Keratinocyte (primary cell): ENCODE measurements at regions not wholly inside any gene's neighbourhood (a gene's known extent, or its start where the extent isn't known, plus 50 kb on each side); places are given as distances from the start of the nearest gene placed in this dataset.

Experiments used
- DNase-seq: peaks from one replicate; pipeline ENCODE4 v3.0.0-alpha.2; 2011; ENCODE audit warnings: low read depth, missing footprints, low spot score
- FAIRE-seq: peaks from 2 replicates; lab custom pipeline; 2011; peaks lifted over from hg19 to GRCh38; lab: Jason Lieb, UNC
- H2AFZ ChIP-seq: 2 replicates; pipeline ENCODE4 v1.6.0; 2012; ENCODE audit warnings: low read length, control low read depth, inconsistent platforms; ENCODE audit not compliant: control insufficient read depth
- H3K27ac ChIP-seq: 2 replicates; pipeline ENCODE4 v1.5.1; 2011; ENCODE audit warnings: low read length; ENCODE audit not compliant: control insufficient read depth, insufficient read depth
- H3K27me3 ChIP-seq: 3 replicates; pipeline ENCODE4 v1.6.0; 2011; ENCODE audit warnings: low read length; ENCODE audit not compliant: control insufficient read depth, insufficient read depth; ENCODE audit errors: extremely low read depth
- H3K36me3 ChIP-seq, 2 experiments: 2 replicates in 1 of 2; 3 replicates in 1 of 2; pipeline ENCODE4 v1.5.1; 2011; ENCODE audit warnings: low read length in 2 of 2, mild to moderate bottlenecking in 1 of 2; ENCODE audit not compliant: control insufficient read depth in 2 of 2, insufficient read depth in 2 of 2; ENCODE audit errors: extremely low read depth in 1 of 2
- H3K4me1 ChIP-seq: 3 replicates; pipeline ENCODE4 v1.5.1; 2011; ENCODE audit warnings: low read length; ENCODE audit not compliant: control insufficient read depth, insufficient read depth; ENCODE audit errors: extremely low read depth
- H3K4me2 ChIP-seq: 3 replicates; pipeline ENCODE4 v1.6.0; 2011; ENCODE audit warnings: low read depth, low read length; ENCODE audit not compliant: control insufficient read depth, insufficient read depth; ENCODE audit errors: extremely low read depth
- H3K4me3 ChIP-seq, 3 experiments: fragments of 200-600 bp in 1 of 3; sonication (generic) in 1 of 3; 2 replicates in 2 of 3; 3 replicates in 1 of 3; pipeline ENCODE4 v1.5.1; 2011 to 2016; ENCODE audit warnings: low read length in 3 of 3, mild to moderate bottlenecking in 3 of 3, control low read depth in 2 of 3, inconsistent platforms in 1 of 3, low read depth in 1 of 3, mixed read lengths in 1 of 3, mixed run types in 1 of 3, moderate library complexity in 1 of 3; ENCODE audit not compliant: control insufficient read depth in 2 of 3, insufficient read depth in 2 of 3; ENCODE audit errors: extremely low read depth in 1 of 3
- H3K79me2 ChIP-seq: 2 replicates; pipeline ENCODE4 v1.6.0; 2012; ENCODE audit warnings: low read length; ENCODE audit not compliant: control insufficient read depth, insufficient read depth
- H3K9ac ChIP-seq: 3 replicates; pipeline ENCODE4 v1.6.0; 2011; ENCODE audit warnings: low read length; ENCODE audit not compliant: control insufficient read depth, insufficient read depth; ENCODE audit errors: extremely low read depth
- H3K9me1 ChIP-seq: 3 replicates; pipeline ENCODE4 v1.6.0; 2011; ENCODE audit warnings: low read length; ENCODE audit not compliant: control insufficient read depth, insufficient read depth; ENCODE audit errors: extremely low read depth
- H3K9me3 ChIP-seq: 2 replicates; pipeline ENCODE4 v1.5.1; 2012; ENCODE audit warnings: low read depth, low read length; ENCODE audit not compliant: control insufficient read depth
- H4K20me1 ChIP-seq: 3 replicates; pipeline ENCODE4 v1.6.0; 2011; ENCODE audit warnings: low read length; ENCODE audit not compliant: control insufficient read depth, insufficient read depth; ENCODE audit errors: extremely low read depth
- EZH2 ChIP-seq: IDR thresholded peaks from one replicate; pipeline ENCODE4 v1.6.1; 2012; ENCODE audit warnings: inconsistent platforms, mild to moderate bottlenecking, low read length, moderate library complexity
- dilution Hi-C: fragments of 300-500 bp; cut with MboI; formaldehyde crosslinking; loops from one replicate; pipeline ENCODE4 v1.7.0; 2020; ENCODE audit warnings: low sequenced_read_pairs; ENCODE audit not compliant: extremely low pct_ligation_motif_present
- TF ChIP-seq, protein P1 (sequence below), 3 experiments: IDR thresholded peaks in 1 of 3; conservative IDR thresholded peaks in 1 of 3; optimal IDR thresholded peaks in 1 of 3; 2 replicates in 2 of 3; 3 replicates in 1 of 3; pipeline versions ENCODE3 to v1.5.1; 2011; ENCODE audit warnings: low read length in 3 of 3, mild to moderate bottlenecking in 3 of 3, moderate library complexity in 2 of 3, control low read depth in 1 of 3, inconsistent platforms in 1 of 3; ENCODE audit not compliant: insufficient read depth in 2 of 3; ENCODE audit errors: extremely low read depth in 1 of 3

DNA sequence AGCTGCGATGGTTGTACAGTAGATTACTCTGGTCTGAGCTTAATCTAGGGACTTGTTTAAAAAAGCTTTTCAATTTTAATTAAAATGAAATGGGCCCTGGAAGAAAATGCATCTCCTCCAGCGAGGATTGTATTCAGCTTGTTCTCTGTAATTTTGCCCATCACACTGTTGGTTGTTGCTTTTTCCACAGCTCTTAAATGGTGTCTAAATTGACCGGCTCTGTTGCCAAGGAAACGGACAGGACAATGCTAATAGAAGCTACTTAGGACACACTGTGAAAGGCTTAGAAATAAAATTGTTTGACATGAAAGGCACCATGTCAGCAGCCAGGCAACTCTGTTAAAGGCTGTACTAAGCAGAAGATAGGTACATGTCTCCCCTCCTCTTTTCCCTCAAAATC is 116.7 kb upstream of the NRSN1 start:
- H3K27me3 ChIP-seq = no peaks in the 10 kb centered on the region
- FAIRE-seq (no peak), DNase-seq (no peak)
- H3K79me2 ChIP-seq = no peaks in the 10 kb centered on the region
- no peaks in the 10 kb centered on the region for H3K9me3 ChIP-seq
- no peaks in the 10 kb centered on the region for H4K20me1 ChIP-seq
- no peak overlapping the region for H3K9ac ChIP-seq
- H3K9me1 ChIP-seq = no peaks in the 10 kb centered on the region
- H3K4me1 ChIP-seq = no peaks in the 10 kb centered on the region
- no peak for TF ChIP-seq EZH2
- TF ChIP-seq, protein P1, sequence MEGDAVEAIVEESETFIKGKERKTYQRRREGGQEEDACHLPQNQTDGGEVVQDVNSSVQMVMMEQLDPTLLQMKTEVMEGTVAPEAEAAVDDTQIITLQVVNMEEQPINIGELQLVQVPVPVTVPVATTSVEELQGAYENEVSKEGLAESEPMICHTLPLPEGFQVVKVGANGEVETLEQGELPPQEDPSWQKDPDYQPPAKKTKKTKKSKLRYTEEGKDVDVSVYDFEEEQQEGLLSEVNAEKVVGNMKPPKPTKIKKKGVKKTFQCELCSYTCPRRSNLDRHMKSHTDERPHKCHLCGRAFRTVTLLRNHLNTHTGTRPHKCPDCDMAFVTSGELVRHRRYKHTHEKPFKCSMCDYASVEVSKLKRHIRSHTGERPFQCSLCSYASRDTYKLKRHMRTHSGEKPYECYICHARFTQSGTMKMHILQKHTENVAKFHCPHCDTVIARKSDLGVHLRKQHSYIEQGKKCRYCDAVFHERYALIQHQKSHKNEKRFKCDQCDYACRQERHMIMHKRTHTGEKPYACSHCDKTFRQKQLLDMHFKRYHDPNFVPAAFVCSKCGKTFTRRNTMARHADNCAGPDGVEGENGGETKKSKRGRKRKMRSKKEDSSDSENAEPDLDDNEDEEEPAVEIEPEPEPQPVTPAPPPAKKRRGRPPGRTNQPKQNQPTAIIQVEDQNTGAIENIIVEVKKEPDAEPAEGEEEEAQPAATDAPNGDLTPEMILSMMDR (optimal IDR thresholded peaks at IDR 0.05 in 1 of 3, IDR thresholded peaks at IDR 0.05 in 1 of 3, conservative IDR thresholded peaks at IDR 0.05 in 1 of 3; ENCODE audit: extremely low read depth in 1 of 3, insufficient read depth in 2 of 3, low read length in 3 of 3) = no peak
- H2AFZ ChIP-seq = no peak overlapping the region
- no peak overlapping the region for H3K4me3 ChIP-seq
- no peaks in the 10 kb centered on the region for H3K36me3 ChIP-seq
- H3K4me2 ChIP-seq = no peak overlapping the region
- dilution Hi-C loops = no loop called here
- no peak overlapping the region for H3K27ac ChIP-seq

DNA sequence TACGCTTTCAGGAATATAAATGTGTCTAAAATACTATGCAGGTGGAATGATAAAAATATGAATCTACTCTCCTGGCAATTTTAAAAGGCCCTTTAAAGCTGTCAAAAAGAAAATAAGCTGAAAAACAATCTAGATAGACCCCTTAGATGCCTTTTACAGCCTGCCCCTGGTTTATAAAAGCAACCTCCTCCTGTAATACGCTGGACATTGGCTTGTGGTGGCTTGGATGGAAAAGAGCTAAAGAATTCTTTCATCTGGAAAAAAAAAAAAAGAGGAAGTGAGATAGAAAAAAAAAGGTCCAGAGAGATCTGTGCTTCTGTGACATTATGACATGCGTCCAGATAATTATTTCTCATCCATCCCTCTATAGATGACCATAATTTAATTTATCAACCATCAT is 115.9 kb upstream of the NRSN1 start:
- H3K9me3 ChIP-seq = no peaks in the 10 kb centered on the region
- H4K20me1 ChIP-seq = no peaks in the 10 kb centered on the region
- H3K4me1 ChIP-seq = no peaks in the 10 kb centered on the region
- H2AFZ ChIP-seq = no peak overlapping the region
- no peak overlapping the region for H3K27ac ChIP-seq
- H3K4me3 ChIP-seq = no peak overlapping the region
- H3K27me3 ChIP-seq = no peaks in the 10 kb centered on the region
- H3K79me2 ChIP-seq = no peaks in the 10 kb centered on the region
- H3K4me2 ChIP-seq = no peak overlapping the region
- H3K36me3 ChIP-seq = no peaks in the 10 kb centered on the region
- no peak for DNase-seq
- dilution Hi-C loops = no loop called here
- no peaks in the 10 kb centered on the region for H3K9me1 ChIP-seq
- no peak overlapping the region for H3K9ac ChIP-seq
- FAIRE-seq = no peak
- TF ChIP-seq, protein P1 (optimal IDR thresholded peaks at IDR 0.05 in 1 of 3, IDR thresholded peaks at IDR 0.05 in 1 of 3, conservative IDR thresholded peaks at IDR 0.05 in 1 of 3; ENCODE audit: extremely low read depth in 1 of 3, insufficient read depth in 2 of 3, low read length in 3 of 3) = no peak
- TF ChIP-seq EZH2 = no peak
